Esophagus muscularis mucosa (tissue), 3 donors: ENCODE measurements at regions not wholly inside any gene's neighbourhood (a gene's known extent, or its start where the extent isn't known, plus 50 kb on each side); places are given as distances from the start of the nearest gene placed in this dataset.

Source experiments
- CTCF ChIP-seq, 3 experiments: fragments of 200-600 bp in 2 of 3; fragments of 450-650 bp in 1 of 3; sonication (generic) in 2 of 3; IDR thresholded peaks; one replicate each; pipeline ENCODE4 v1.5.1; 2017 to 2019; ENCODE audit warnings: antibody characterized with exemption in 3 of 3, mild to moderate bottlenecking in 2 of 3, moderate library complexity in 1 of 3
- POLR2AphosphoS5 ChIP-seq, 2 donors: sonication (generic); formaldehyde crosslinking; IDR thresholded peaks; one replicate each; pipeline ENCODE4 v1.6.1; 2017; ENCODE audit warnings: antibody characterized with exemption in 2 of 2

GRCh38 chr18:11268153-11268552 is 118.8 kb upstream of the PIEZO2 start:
- no peak for TF ChIP-seq CTCF (IDR thresholded peaks at IDR 0.05)
- TF ChIP-seq POLR2AphosphoS5 (IDR thresholded peaks at IDR 0.05), result no peak
